HG02610 (cell line): ENCODE measurements at regions not wholly inside any gene's neighbourhood (a gene's known extent, or its start where the extent isn't known, plus 50 kb on each side); places are given as distances from the start of the nearest gene placed in this dataset.

Source experiments
- ATAC-seq: cut with Tn5 transposase; IDR thresholded peaks from one replicate; pipeline ENCODE4 v1.9.1; 2021; ENCODE audit warnings: mild to moderate bottlenecking, moderate library complexity; ENCODE audit not compliant: unreplicated experiment

DNA sequence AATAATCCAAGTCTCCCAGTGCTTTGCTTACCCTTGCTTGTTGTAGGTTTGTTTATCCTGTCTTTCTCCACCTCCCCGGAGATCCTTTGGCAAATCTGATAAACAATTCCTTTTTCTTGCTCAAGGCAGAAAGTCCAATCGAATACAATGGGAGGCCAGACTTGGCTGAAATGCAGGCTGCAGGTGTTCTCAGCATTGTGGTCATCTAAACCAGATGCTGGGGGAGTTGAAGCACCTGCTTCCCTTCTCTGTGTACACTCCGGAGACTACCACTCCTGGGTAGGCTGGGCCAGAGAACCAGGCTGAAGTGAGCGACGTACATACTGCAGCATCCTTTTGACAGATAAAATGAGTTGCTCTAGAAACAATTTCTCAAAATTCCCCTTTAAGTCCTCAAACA is 82.6 kb upstream of the PREP start:
- peak; percentile 45 for ATAC-seq

GRCh38 chr6:105484238-105485161 is 81.6 kb upstream of the PREP start:
- ATAC-seq, result no peak

GRCh38 chr6:105483492-105483891 is 80.6 kb upstream of the PREP start:
- no peak for ATAC-seq

- no peak for ATAC-seq
Observed at GRCh38 chr6:105482921-105483320, 80.0 kb upstream of the PREP start.

DNA sequence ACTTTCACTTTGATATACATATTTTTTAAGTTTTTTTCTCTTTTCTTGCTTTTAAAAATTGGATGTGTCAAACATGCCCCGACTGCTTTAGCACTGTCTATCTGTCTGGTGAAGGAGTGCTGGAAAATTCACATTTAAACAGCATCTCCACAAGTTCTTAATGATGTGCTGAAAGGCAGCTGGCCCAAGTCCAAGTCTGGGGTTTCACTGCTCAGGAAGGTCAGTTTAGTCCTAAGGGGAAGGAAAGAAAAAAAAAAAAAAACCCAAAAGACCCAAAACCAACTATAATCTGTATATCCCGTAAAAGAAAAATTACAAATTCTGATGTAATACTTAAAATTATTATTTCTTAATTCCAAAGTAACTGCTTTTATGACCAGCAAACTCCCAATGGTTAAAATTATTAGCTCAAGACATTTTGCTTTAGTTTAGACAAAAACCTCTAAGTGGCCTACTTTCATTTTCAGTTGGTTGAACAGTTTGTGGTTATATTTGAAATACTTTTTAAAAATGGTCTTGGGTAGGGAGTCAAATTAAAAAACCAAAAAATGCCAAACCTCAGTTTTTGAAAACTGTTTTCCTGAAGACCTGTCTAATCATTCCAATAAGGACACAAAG is 79.5 kb upstream of the PREP start:
- no peak for ATAC-seq

DNA sequence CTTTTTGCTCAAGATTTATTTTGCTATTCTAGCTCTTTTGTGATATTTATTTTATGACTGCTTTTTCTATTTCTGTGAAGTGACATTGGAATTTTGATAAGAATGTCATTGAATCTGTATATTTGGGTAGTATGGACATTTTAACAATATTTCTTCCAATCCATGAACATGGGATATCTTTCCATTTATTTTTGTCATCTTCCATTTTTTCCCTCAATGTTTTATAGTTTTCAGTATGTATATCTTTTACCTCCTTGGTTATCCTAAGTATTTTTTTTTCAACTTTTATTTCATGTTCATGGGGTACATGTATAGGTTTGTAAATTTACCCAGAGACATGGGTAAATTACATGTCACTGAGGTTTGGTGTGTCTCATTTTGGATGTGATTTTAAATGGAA is 74.1 kb upstream of the PREP start:
- ATAC-seq, result no peak

- no peak for ATAC-seq
Observed at GRCh38 chr6:105474234-105474633, 71.4 kb upstream of the PREP start.

GRCh38 chr6:105469946-105470345 is 67.1 kb upstream of the PREP start:
- no peak for ATAC-seq

DNA sequence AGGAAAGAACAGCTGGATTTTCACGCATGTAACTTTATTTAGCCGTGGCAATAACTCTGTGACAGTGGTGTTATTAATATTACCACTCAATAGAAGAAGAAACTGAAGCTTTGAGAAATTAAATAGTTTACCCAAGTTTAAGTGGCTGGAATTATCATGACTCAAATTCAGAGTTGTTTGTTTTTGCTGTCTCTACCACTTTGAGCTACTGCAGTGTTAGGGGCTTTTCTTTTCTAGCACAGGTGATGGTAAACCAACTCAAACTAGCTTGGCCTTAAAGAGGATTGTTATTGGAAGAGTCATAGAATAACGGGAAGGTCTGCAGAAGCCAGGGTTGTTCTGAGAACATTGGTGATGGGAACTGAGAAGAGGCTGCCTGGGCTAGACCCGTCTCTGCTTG is 66.0 kb upstream of the PREP start:
- ATAC-seq, result no peak

DNA sequence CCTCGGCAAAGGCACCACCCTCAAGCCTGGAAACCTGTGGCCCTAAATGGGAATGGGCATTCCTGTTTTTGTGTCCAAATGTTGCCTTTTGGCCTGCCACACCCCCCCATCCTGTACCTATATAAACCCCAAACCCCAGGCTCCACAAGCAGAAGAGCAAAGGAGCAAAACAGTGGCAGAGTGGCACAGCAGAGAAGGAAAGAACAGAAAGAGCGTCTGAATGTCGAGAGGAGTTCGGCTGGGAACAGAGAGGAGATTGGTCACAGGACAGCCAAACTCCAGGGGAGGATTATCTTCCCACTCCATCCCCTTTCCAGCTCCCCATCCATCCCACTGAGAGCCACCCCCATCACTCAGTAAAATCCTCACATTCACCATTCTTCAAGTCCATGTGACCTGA is 58.0 kb upstream of the PREP start:
- ATAC-seq, result no peak

DNA sequence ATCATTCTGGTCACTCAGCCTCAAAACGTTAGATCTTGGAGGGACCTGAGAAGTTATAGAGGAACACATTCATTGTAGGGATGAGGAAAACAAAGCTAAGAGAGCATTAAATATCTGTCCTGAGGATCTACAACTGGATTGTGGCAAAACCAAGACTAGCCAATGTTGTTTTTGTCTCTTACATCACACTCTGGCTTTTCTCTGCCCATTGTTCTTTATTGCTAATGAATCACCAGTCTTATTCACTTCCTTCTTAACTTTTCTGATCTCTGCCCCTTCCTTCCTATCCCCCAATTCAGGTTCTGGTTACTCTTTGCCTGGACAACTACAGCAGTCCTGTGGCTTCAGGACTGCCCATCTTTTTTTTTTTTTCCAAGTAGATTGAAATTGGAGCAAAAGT is 57.0 kb upstream of the PREP start:
- no peak for ATAC-seq

GRCh38 chr6:105459049-105459448 is 56.2 kb upstream of the PREP start:
- peak; percentile 94 for ATAC-seq

DNA sequence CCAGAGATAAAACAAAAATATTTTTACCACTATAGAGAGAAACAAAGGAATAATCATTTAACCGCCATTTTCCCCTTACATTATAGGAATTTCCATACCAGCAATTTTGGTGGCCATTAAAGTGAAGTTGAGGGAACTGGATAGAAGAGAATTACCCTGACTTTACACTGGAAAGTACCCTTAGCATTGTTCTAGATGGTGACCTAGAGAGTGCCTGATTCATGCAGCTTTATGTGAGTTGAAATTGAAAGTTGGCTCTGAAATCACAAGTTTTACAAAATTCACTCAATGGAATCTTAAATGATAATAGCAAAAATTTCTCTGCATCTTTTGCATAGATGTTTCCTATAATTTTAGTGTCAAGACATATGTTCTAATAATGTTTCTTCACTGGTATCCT is 55.7 kb upstream of the PREP start:
- ATAC-seq, result peak; percentile 64

- no peak for ATAC-seq
Observed at GRCh38 chr6:105458084-105458483, 55.2 kb upstream of the PREP start.

DNA sequence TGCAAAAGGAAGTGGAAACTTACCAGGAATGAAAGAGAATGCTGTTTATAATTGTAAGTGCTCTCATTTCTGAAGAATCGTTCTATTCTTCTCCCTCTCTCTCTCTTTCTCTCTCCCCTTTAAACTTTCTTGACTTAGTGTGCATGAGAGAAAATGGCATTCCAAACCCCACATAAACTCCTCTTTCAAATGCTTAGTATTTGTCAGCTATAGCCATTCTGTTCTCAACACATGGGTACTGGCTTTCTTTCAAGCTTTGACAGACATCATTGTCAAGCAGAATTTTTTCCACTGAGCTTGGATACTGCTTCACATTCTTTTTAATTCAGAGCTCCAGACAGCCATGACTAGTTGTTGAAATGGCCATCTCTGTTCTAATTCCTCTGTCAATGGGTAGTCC is 51.1 kb upstream of the PREP start:
- no peak for ATAC-seq

DNA sequence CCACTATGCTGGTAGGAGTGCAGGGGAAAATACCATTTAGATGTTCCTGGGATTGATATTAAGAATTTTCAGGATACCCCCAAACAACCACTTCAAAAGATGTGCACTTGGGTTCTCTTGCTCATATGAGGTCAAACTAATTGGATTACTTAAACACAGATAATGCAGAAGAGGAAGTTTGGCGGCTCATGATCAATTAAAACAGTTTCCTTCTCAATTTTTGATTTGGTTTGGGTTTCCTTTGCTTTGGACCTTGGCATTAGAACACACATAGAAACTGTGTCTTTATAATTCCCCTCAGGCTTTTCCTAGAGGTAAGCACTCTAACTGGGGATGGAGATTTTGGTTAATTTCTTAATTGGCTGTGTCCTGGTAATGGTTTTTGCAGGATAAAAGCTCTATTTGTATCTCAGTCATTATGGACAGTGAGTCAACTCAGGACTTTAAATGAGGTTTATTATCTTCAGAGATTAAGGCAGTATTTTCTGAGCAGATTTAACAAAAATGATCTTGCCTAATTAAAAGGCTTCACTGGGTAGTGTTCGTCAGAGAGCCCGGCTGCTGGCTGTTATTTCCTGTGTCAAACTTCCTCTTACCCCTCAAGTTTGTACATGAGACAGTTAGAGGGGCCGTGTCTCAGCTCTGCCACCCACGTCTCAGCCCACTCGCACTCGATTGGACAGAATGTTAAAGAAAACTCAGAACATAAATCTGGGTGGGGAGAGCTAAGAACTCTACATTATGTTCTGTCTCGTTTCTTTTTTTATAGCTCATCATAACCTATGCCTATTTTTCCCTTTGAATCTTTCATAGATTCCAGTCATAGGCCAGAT is 50.3 kb upstream of the PREP start:
- ATAC-seq, result no peak
